ENCODE measurements at regions not wholly inside any gene's neighbourhood (a gene's known extent, or its start where the extent isn't known, plus 50 kb on each side); places are given as distances from the start of the nearest gene placed in this dataset.

GRCh38 chr13:22218797-22219196 is 547.9 kb downstream of the FGF9 start:
- Histone ChIP-seq H2BK15ac (ENCODE audit: low read depth, low read length) (no peak overlapping the region), H3K56ac (ENCODE audit: insufficient read length, low read depth, low read length) (no peak overlapping the region), H3K14ac (ENCODE audit: insufficient read depth, low read length) (no peak overlapping the region), H2BK120ac (ENCODE audit: low read depth, low read length, poor library complexity, severe bottlenecking) (no peak overlapping the region), H2BK12ac (ENCODE audit: insufficient read length, low read depth, low read length) (no peak overlapping the region), H3K79me2 (ENCODE audit: insufficient read depth, low read length) (no peaks in the 10 kb centered on the region), H3K9ac (ENCODE audit: extremely low read depth, insufficient read length, low read length) (no peak overlapping the region), H4K91ac (ENCODE audit: insufficient read length, low read depth, low read length) (no peak overlapping the region), H4K20me1 (ENCODE audit: control insufficient read depth, insufficient read depth, insufficient read length) (no peaks in the 10 kb centered on the region), H2BK20ac (ENCODE audit: low read depth, low read length, poor library complexity, severe bottlenecking) (no peak overlapping the region), H3T11ph (ENCODE audit: low read length) (no peak overlapping the region), H2AFZ (ENCODE audit: low read length) (no peak overlapping the region), H3K23ac (ENCODE audit: insufficient read length, low read depth, low read length) (no peak overlapping the region), H3K4ac (ENCODE audit: low read depth, low read length) (no peak overlapping the region), H3K27me3 (ENCODE audit: insufficient read depth, low read length) (no peaks in the 10 kb centered on the region), H2BK5ac (ENCODE audit: insufficient read length, low read length) (no peak overlapping the region), H3K18ac (ENCODE audit: insufficient read length, low read depth, low read length) (no peak overlapping the region), H3K23me2 (ENCODE audit: insufficient read length, low read depth, low read length, poor library complexity, severe bottlenecking) (no peaks in the 10 kb centered on the region), H3K4me2 (ENCODE audit: insufficient read depth, insufficient read length, low read length) (no peak overlapping the region), H4K8ac (replicated peaks; ENCODE audit: insufficient read length, low read depth, low read length) (no peak overlapping the region), H4K5ac (ENCODE audit: insufficient read length, low read depth, low read length) (no peak overlapping the region), H3K4me1 (ENCODE audit: insufficient read depth, low read length) (no peaks in the 10 kb centered on the region), H3K27ac (ENCODE audit: insufficient read length, low read depth, low read length) (no peak overlapping the region), H3K79me1 (ENCODE audit: insufficient read depth, low read depth, low read length, poor library complexity, severe bottlenecking) (no peaks in the 10 kb centered on the region), H3K9me3 (ENCODE audit: control insufficient read depth, low read depth, low read length) (no peaks in the 10 kb centered on the region), H2AK5ac (ENCODE audit: insufficient read length, low read length) (no peak overlapping the region)
- H3K9me3 Mint-ChIP-seq: no peaks in the 10 kb centered on the region
- no peak for DNase-seq
- no CpG with 5 or more reads among the region's 4 CpGs for WGBS (ENCODE audit: extremely low coverage, insufficient read length, low lambda C conversion rate)
- no peak overlapping the region for H3K4me3 Mint-ChIP-seq
- no peaks in the 10 kb centered on the region for H3K36me3 Mint-ChIP-seq (ENCODE audit: insufficient read depth in 1 of 3, low read depth in 3 of 3)
- H3K4me1 Mint-ChIP-seq: peaks cover 11 to 18% of the 10 kb centered on the region in 2 experiments
- H3K27me3 Mint-ChIP-seq (ENCODE audit: low read depth): no peaks in the 10 kb centered on the region
- no peak for TF ChIP-seq CTCF (conservative IDR thresholded peaks at IDR 0.05)
- H3K27ac Mint-ChIP-seq: no peak overlapping the region
